Caco-2 (cell line): ENCODE measurements at regions not wholly inside any gene's neighbourhood (a gene's known extent, or its start where the extent isn't known, plus 50 kb on each side); places are given as distances from the start of the nearest gene placed in this dataset.

ENCODE experiments used
- BruUV-seq: library from RNA; stranded (reverse); fragments of 400-500 nt; replicated peaks from 2 replicates; lab custom pipeline; 2021; lab: Mats Ljungman, UMichigan
- CTCF ChIA-PET: fragments of 300-600 bp; sonication (Branson Sonifier 250); formaldehyde crosslinking; loops from one replicate; lab custom pipeline; 2022; ENCODE audit warnings: antibody characterized with exemption; lab: Charles Lee
- POLR2A ChIA-PET: fragments of 300-600 bp; sonication (Branson Sonifier 250); formaldehyde crosslinking; loops from one replicate; lab custom pipeline; 2022; ENCODE audit warnings: antibody characterized with exemption; lab: Charles Lee
- DNase-seq, 2 experiments: peaks; one replicate each; pipeline versions ENCODE4 v3.0.0 to v3.0.0-alpha.2; 2020 to 2022
- H3K27me3 ChIP-seq: replicated peaks from 2 replicates; pipeline ENCODE4 v1.6.0; 2011; ENCODE audit warnings: low read length; ENCODE audit not compliant: control insufficient read depth, insufficient read depth
- H3K36me3 ChIP-seq: 2 replicates; pipeline ENCODE4 v1.5.1; 2011; ENCODE audit warnings: low read length; ENCODE audit not compliant: control insufficient read depth, insufficient read depth
- H3K4me1 ChIP-seq: fragments of 250-450 bp; sonication (Bioruptor Pico); 2 replicates; pipeline ENCODE4 v1.5.1; 2020; ENCODE audit warnings: mild to moderate bottlenecking
- H3K4me3 ChIP-seq: 2 replicates; pipeline ENCODE4 v1.5.1; 2011; ENCODE audit warnings: low read depth, mild to moderate bottlenecking, control low read depth, low read length
- H3K9me3 ChIP-seq: fragments of 250-450 bp; sonication (Bioruptor Pico); 2 replicates; pipeline ENCODE4 v1.5.1; 2020; ENCODE audit warnings: mild to moderate bottlenecking, moderate library complexity
- H3K27ac Mint-ChIP-seq: one replicate; pipeline ENCODE4 v1.8.0; 2022; ENCODE audit warnings: mixed read lengths; ENCODE audit not compliant: unreplicated experiment
- H3K27me3 Mint-ChIP-seq: one replicate; pipeline ENCODE4 v1.8.0; 2022; ENCODE audit warnings: mixed read lengths; ENCODE audit not compliant: insufficient read depth, unreplicated experiment
- H3K36me3 Mint-ChIP-seq: one replicate; pipeline ENCODE4 v1.8.0; 2022; ENCODE audit warnings: mild to moderate bottlenecking, mixed read lengths; ENCODE audit not compliant: insufficient read depth, unreplicated experiment
- H3K4me1 Mint-ChIP-seq: one replicate; pipeline ENCODE4 v1.8.0; 2022; ENCODE audit warnings: low read depth, mixed read lengths; ENCODE audit not compliant: unreplicated experiment
- H3K4me3 Mint-ChIP-seq: one replicate; pipeline ENCODE4 v1.8.0; 2022; ENCODE audit warnings: mild to moderate bottlenecking, moderate library complexity, mixed read lengths; ENCODE audit not compliant: unreplicated experiment
- H3K9me3 Mint-ChIP-seq: one replicate; pipeline ENCODE4 v1.8.0; 2022; ENCODE audit warnings: mixed read lengths; ENCODE audit not compliant: unreplicated experiment
- CTCF ChIP-seq, 2 experiments: fragments of 200-600 bp in 1 of 2; IDR thresholded peaks; 1 replicate in 1 of 2; 2 replicates in 1 of 2; pipeline versions ENCODE4 v1.5.1 to v1.8.0; 2011 to 2022; ENCODE audit warnings: antibody characterized with exemption in 1 of 2, control low read depth in 1 of 2, inconsistent platforms in 1 of 2, low read depth in 1 of 2, low read length in 1 of 2, mild to moderate bottlenecking in 1 of 2, moderate library complexity in 1 of 2; ENCODE audit not compliant: insufficient read depth in 1 of 2, severe bottlenecking in 1 of 2, unreplicated experiment in 1 of 2
- intact Hi-C: fragments of 100-400 bp; cut with micrococcal nuclease; formaldehyde crosslinking; loops from one replicate; pipeline ENCODE4 v1.10.0; 2022; ENCODE audit not compliant: unreplicated experiment

- Mint-ChIP-seq H3K27ac (no peak overlapping the region), H3K4me3 (no peak overlapping the region), H3K27me3 (no peaks in the 10 kb centered on the region), H3K9me3 (no peaks in the 10 kb centered on the region), H3K4me1 (peaks cover 7% of the 10 kb centered on the region), H3K36me3 (no peaks in the 10 kb centered on the region)
- POLR2A ChIA-PET = no interaction called here
- Histone ChIP-seq H3K36me3 (no peaks in the 10 kb centered on the region), H3K9me3 (0 out of 2 replicates have a peak, but pooled peaks cover 3% of the 10 kb centered on the region), H3K4me3 (no peak overlapping the region), H3K4me1 (no peaks in the 10 kb centered on the region), H3K27me3 (no peaks in the 10 kb centered on the region)
- DNase-seq = no peak
- BruUV-seq = no TSS peak
- TF ChIP-seq CTCF (IDR thresholded peaks at IDR 0.05; ENCODE audit: insufficient read depth in 1 of 2, low read depth in 1 of 2, low read length in 1 of 2, severe bottlenecking in 1 of 2, unreplicated experiment in 1 of 2) = no peak
- intact Hi-C loops = no loop called here
- CTCF ChIA-PET = no interaction called here
Measured at GRCh38 chr15:101120473-101120872, 131.4 kb downstream of the CHSY1 start.
